ENCODE measurements at regions not wholly inside any gene's neighbourhood (a gene's known extent, or its start where the extent isn't known, plus 50 kb on each side); places are given as distances from the start of the nearest gene placed in this dataset.

GRCh38 chr9:91495450-91495849, 71.8 kb upstream of the NFIL3 start:
- TF ChIP-seq BRCA1 (IDR thresholded peaks at IDR 0.05; ENCODE audit: low read depth, low read length) (no peak), EZH2 (IDR thresholded peaks at IDR 0.05; ENCODE audit: low read depth, low read length, severe bottlenecking) (no peak), CREB1 (IDR thresholded peaks at IDR 0.05) (no peak), YY1 (IDR thresholded peaks at IDR 0.05; ENCODE audit: low read depth, low read length) (no peak)
- TF ChIP-seq, protein P1, sequence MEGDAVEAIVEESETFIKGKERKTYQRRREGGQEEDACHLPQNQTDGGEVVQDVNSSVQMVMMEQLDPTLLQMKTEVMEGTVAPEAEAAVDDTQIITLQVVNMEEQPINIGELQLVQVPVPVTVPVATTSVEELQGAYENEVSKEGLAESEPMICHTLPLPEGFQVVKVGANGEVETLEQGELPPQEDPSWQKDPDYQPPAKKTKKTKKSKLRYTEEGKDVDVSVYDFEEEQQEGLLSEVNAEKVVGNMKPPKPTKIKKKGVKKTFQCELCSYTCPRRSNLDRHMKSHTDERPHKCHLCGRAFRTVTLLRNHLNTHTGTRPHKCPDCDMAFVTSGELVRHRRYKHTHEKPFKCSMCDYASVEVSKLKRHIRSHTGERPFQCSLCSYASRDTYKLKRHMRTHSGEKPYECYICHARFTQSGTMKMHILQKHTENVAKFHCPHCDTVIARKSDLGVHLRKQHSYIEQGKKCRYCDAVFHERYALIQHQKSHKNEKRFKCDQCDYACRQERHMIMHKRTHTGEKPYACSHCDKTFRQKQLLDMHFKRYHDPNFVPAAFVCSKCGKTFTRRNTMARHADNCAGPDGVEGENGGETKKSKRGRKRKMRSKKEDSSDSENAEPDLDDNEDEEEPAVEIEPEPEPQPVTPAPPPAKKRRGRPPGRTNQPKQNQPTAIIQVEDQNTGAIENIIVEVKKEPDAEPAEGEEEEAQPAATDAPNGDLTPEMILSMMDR (IDR thresholded peaks at IDR 0.05; ENCODE audit: control extremely low read depth in 1 of 3, insufficient read depth in 1 of 3, low read depth in 1 of 3, low read length in 3 of 3) = no peak

All from H1 (cell line).